H1 (cell line): ENCODE measurements at regions not wholly inside any gene's neighbourhood (a gene's known extent, or its start where the extent isn't known, plus 50 kb on each side); places are given as distances from the start of the nearest gene placed in this dataset.

Source experiments
- CTCF ChIA-PET: fragments of 300-600 bp; sonication (Branson Sonifier 250); formaldehyde crosslinking; loops from one replicate; lab custom pipeline; 2021; ENCODE audit not compliant: partially characterized antibody; lab: Charles Lee
- POLR2A ChIA-PET: fragments of 300-600 bp; sonication (Branson Sonifier 250); formaldehyde crosslinking; loops from one replicate; lab custom pipeline; 2021; ENCODE audit warnings: inconsistent platforms; ENCODE audit not compliant: partially characterized antibody; lab: Charles Lee
- DNase-seq, 2 experiments: peaks; one replicate each; pipeline versions ENCODE4 v3.0.0 to v3.0.0-alpha.2; 2010 to 2022; ENCODE audit warnings: low spot score in 2 of 2, low read depth in 1 of 2, mixed read lengths in 1 of 2
- FAIRE-seq: peaks from 2 replicates; lab custom pipeline; 2011; peaks lifted over from hg19 to GRCh38; lab: Jason Lieb, UNC
- H2AFZ ChIP-seq: 2 replicates; pipeline ENCODE4 v1.8.1; 2012; ENCODE audit warnings: low read length, inconsistent platforms
- H2AK5ac ChIP-seq: 2 replicates; pipeline ENCODE4 v1.6.1; 2013; ENCODE audit warnings: low read depth, low read length
- H2BK120ac ChIP-seq: replicated peaks from 2 replicates; pipeline ENCODE3; 2013; ENCODE audit warnings: low read depth, low read length, inconsistent platforms
- H2BK12ac ChIP-seq: 2 replicates; pipeline ENCODE4 v1.6.1; 2013; ENCODE audit warnings: low read depth, low read length
- H2BK15ac ChIP-seq: 2 replicates; pipeline ENCODE4 v1.6.1; 2013; ENCODE audit warnings: low read length
- H2BK20ac ChIP-seq: 2 replicates; pipeline ENCODE4 v1.6.1; 2013; ENCODE audit warnings: low read length
- H2BK5ac ChIP-seq: 2 replicates; pipeline ENCODE4 v1.6.1; 2013; ENCODE audit warnings: low read depth, low read length
- H3K14ac ChIP-seq: 2 replicates; pipeline ENCODE4 v1.6.1; 2013; ENCODE audit warnings: inconsistent platforms; ENCODE audit not compliant: insufficient read length
- H3K18ac ChIP-seq: 2 replicates; pipeline ENCODE4 v1.6.1; 2013; ENCODE audit warnings: low read length; ENCODE audit errors: extremely low read depth
- H3K23ac ChIP-seq: 2 replicates; pipeline ENCODE4 v1.6.1; 2013; ENCODE audit warnings: inconsistent platforms; ENCODE audit not compliant: insufficient read length
- H3K23me2 ChIP-seq: 2 replicates; pipeline ENCODE4 v1.6.1; 2013; ENCODE audit warnings: low read depth, low read length
- H3K27ac ChIP-seq: 2 replicates; pipeline ENCODE4 v1.6.1; 2011; ENCODE audit warnings: low read depth, low read length, inconsistent platforms
- H3K27me3 ChIP-seq, 4 experiments: replicated peaks in 1 of 4; 1 replicate in 1 of 4; 2 replicates in 3 of 4; pipeline versions ENCODE4 v1.6.1 to v1.8.1; 2011 to 2013; ENCODE audit warnings: low read length in 3 of 4, mild to moderate bottlenecking in 3 of 4, inconsistent platforms in 2 of 4, mixed read lengths in 2 of 4, moderate library complexity in 1 of 4; ENCODE audit not compliant: control insufficient read depth in 3 of 4, insufficient read depth in 3 of 4; ENCODE audit errors: extremely low read depth in 1 of 4
- H3K36me3 ChIP-seq, 4 experiments: 2 replicates each; pipeline versions ENCODE4 v1.6.1 to v1.8.1; 2011 to 2013; ENCODE audit warnings: mild to moderate bottlenecking in 4 of 4, low read length in 3 of 4, moderate library complexity in 2 of 4, control low read depth in 1 of 4, inconsistent platforms in 1 of 4; ENCODE audit not compliant: insufficient read depth in 4 of 4, control insufficient read depth in 2 of 4
- H3K4ac ChIP-seq: replicated peaks from 2 replicates; pipeline ENCODE3; 2013; ENCODE audit warnings: low read length, low read depth, mixed read lengths, inconsistent platforms; ENCODE audit not compliant: insufficient read length
- H3K4me1 ChIP-seq, 4 experiments: replicated peaks in 1 of 4; 1 replicate in 1 of 4; 2 replicates in 3 of 4; pipeline versions ENCODE4 v1.6.1 to v1.8.1; 2011 to 2013; ENCODE audit warnings: low read length in 3 of 4, inconsistent platforms in 2 of 4, mixed read lengths in 1 of 4; ENCODE audit not compliant: insufficient read depth in 4 of 4, control insufficient read depth in 3 of 4
- H3K4me2 ChIP-seq, 2 experiments: 2 replicates each; pipeline versions ENCODE4 v1.6.1 to v1.8.1; 2011 to 2013; ENCODE audit warnings: low read depth in 2 of 2, low read length in 2 of 2, control low read depth in 1 of 2, inconsistent platforms in 1 of 2, mild to moderate bottlenecking in 1 of 2; ENCODE audit not compliant: insufficient read depth in 1 of 2
- H3K4me3 ChIP-seq, 4 experiments: fragments of 200-600, 300-600 bp in 1 of 4; sonication (generic), shearing (Covaris generic), sonication (Bioruptor Twin) in 1 of 4; 2 replicates each; pipeline versions ENCODE4 v1.5.1 to v1.8.1; 2011 to 2016; ENCODE audit warnings: low read length in 4 of 4, low read depth in 3 of 4, control low read depth in 2 of 4, inconsistent platforms in 2 of 4, mild to moderate bottlenecking in 2 of 4, mixed read lengths in 1 of 4, moderate library complexity in 1 of 4; ENCODE audit not compliant: insufficient read depth in 2 of 4; ENCODE audit errors: extremely low read depth in 1 of 4
- H3K56ac ChIP-seq: replicated peaks from 2 replicates; pipeline ENCODE3; 2013; ENCODE audit warnings: low read depth, mild to moderate bottlenecking, mixed read lengths, low read length, inconsistent platforms; ENCODE audit not compliant: insufficient read length
- H3K79me1 ChIP-seq: 2 replicates; pipeline ENCODE4 v1.6.1; 2013; ENCODE audit warnings: low read depth, low read length, control low read depth
- H3K79me2 ChIP-seq, 2 experiments: 2 replicates each; pipeline versions ENCODE4 v1.6.1 to v1.8.1; 2012 to 2013; ENCODE audit warnings: low read length in 2 of 2, mild to moderate bottlenecking in 2 of 2, inconsistent platforms in 1 of 2; ENCODE audit not compliant: insufficient read depth in 2 of 2, control insufficient read depth in 1 of 2
- H3K9ac ChIP-seq, 4 experiments: replicated peaks in 1 of 4; 1 replicate in 1 of 4; 2 replicates in 3 of 4; pipeline versions ENCODE4 v1.6.1 to v1.8.1; 2011 to 2013; ENCODE audit warnings: low read depth in 3 of 4, low read length in 3 of 4, control low read depth in 2 of 4, mild to moderate bottlenecking in 2 of 4, moderate library complexity in 2 of 4, inconsistent platforms in 1 of 4; ENCODE audit errors: extremely low read depth in 1 of 4
- H3K9me3 ChIP-seq, 2 experiments: 2 replicates each; pipeline versions ENCODE4 v1.6.1 to v1.8.1; 2012 to 2013; ENCODE audit warnings: mild to moderate bottlenecking in 2 of 2, moderate library complexity in 2 of 2, control low read depth in 1 of 2, inconsistent platforms in 1 of 2, low read depth in 1 of 2, low read length in 1 of 2, mixed read lengths in 1 of 2; ENCODE audit not compliant: insufficient read depth in 2 of 2
- H4K20me1 ChIP-seq, 2 experiments: replicated peaks in 1 of 2; 2 replicates each; pipeline versions ENCODE3 to v1.8.1; 2011 to 2013; ENCODE audit warnings: inconsistent platforms in 2 of 2, low read length in 2 of 2, mild to moderate bottlenecking in 1 of 2; ENCODE audit not compliant: insufficient read depth in 2 of 2, control insufficient read depth in 1 of 2
- H4K5ac ChIP-seq: 2 replicates; pipeline ENCODE4 v1.6.1; 2013; ENCODE audit warnings: low read length, low read depth, mixed read lengths, inconsistent platforms; ENCODE audit not compliant: insufficient read length
- H4K8ac ChIP-seq: 2 replicates; pipeline ENCODE4 v1.8.0; 2013; ENCODE audit warnings: mild to moderate bottlenecking, moderate library complexity, low read length, inconsistent platforms; ENCODE audit not compliant: insufficient read depth; ENCODE audit errors: extremely low read depth
- H4K91ac ChIP-seq: replicated peaks from 2 replicates; pipeline ENCODE3; 2013; ENCODE audit warnings: low read length, mixed read lengths, inconsistent platforms; ENCODE audit not compliant: insufficient read length
- KDM5A ChIP-seq: fragments of 200-600 bp; IDR thresholded peaks from 2 replicates; pipeline ENCODE4 v1.7.1; 2012; ENCODE audit warnings: mild to moderate bottlenecking, low read length, inconsistent platforms, mixed read lengths
- YY1 ChIP-seq: IDR thresholded peaks from 2 replicates; pipeline ENCODE4 v1.6.1; 2011; ENCODE audit warnings: low read depth, mild to moderate bottlenecking, low read length
- WGBS, 2 experiments: shearing (Covaris generic) in 1 of 2; methylation state at CpG; one replicate each; pipeline versions ENCODE4 v1.1.6 to v1.1.7; 2013 to 2015; ENCODE audit warnings: low lambda C conversion rate in 2 of 2, mixed read lengths in 2 of 2, inconsistent platforms in 1 of 2, low coverage in 1 of 2, missing lambda C conversion rate in 1 of 2; ENCODE audit not compliant: insufficient replicate concordance in 2 of 2, insufficient coverage in 1 of 2, insufficient read length in 1 of 2; ENCODE audit errors: extremely low coverage in 1 of 2, missing lambda C conversion rate in 1 of 2; 5-methylcytosine and 5-hydroxymethylcytosine counted together

- POLR2A ChIA-PET: interaction anchor here (1.0 kb wide), 1 partner anchor 139 kb away, joined by 3 read pairs; no protein-coding TSS in a partner anchor
- H4K20me1 ChIP-seq: no peaks in the 10 kb centered on the region
- H2BK120ac ChIP-seq: no peak overlapping the region
- H3K23me2 ChIP-seq: peaks cover 6% of the 10 kb centered on the region; the same call in 1 of the 2 replicates
- no peak overlapping the region for H2AFZ ChIP-seq
- FAIRE-seq (no peak), DNase-seq (no peak)
- no peaks in the 10 kb centered on the region for H3K79me2 ChIP-seq
- no peak overlapping the region for H3K23ac ChIP-seq
- H3K56ac ChIP-seq: no peak overlapping the region
- H2BK20ac ChIP-seq: no peak overlapping the region
- peaks cover 11 to 32% (median 28%) of the 10 kb centered on the region in 4 experiments for H3K27me3 ChIP-seq
- no peak overlapping the region for H2BK15ac ChIP-seq
- no peak overlapping the region for H3K4ac ChIP-seq
- no peak overlapping the region for H2BK12ac ChIP-seq
- no peaks in the 10 kb centered on the region for H3K9me3 ChIP-seq
- no peak overlapping the region for H3K18ac ChIP-seq
- H3K4me2 ChIP-seq: peak overlapping the region in 1 of 2 experiments; percentile 80; a peak in 2 of 4 replicates
- H3K79me1 ChIP-seq: no peaks in the 10 kb centered on the region
- H3K4me1 ChIP-seq: peaks cover 0 to 15% (median 8%) of the 10 kb centered on the region in 4 experiments; a peak in 6 of 7 replicates
- H3K14ac ChIP-seq: no peak overlapping the region
- WGBS, 2 experiments: 87% methylated on average over 4 of the region's 4 CpGs; no CpG with 5 or more reads in 1 of the 2 experiments
- TF ChIP-seq KDM5A: no peak
- TF ChIP-seq YY1: no peak
- CTCF ChIA-PET: interaction anchor here (1.0 to 2.6 kb wide), 7 partner anchors 10 to 257 kb away, joined by 3 to 11 read pairs (median 5); no protein-coding TSS in a partner anchor
- no peak overlapping the region for H4K91ac ChIP-seq
- no peaks in the 10 kb centered on the region for H3K36me3 ChIP-seq
- H3K27ac ChIP-seq: no peak overlapping the region
- H3K4me3 ChIP-seq: no peak overlapping the region
- H3K9ac ChIP-seq: no peak overlapping the region
- no peak overlapping the region for H4K5ac ChIP-seq
- no peak overlapping the region for H2BK5ac ChIP-seq
- H4K8ac ChIP-seq: no peak overlapping the region
- H2AK5ac ChIP-seq: no peak overlapping the region
Observed at GRCh38 chr1:38577385-38577784, 282.2 kb downstream of the RRAGC start.
